KMS-11 (cell line): ENCODE measurements at regions not wholly inside any gene's neighbourhood (a gene's known extent, or its start where the extent isn't known, plus 50 kb on each side); places are given as distances from the start of the nearest gene placed in this dataset.

Source experiments
- H2AFZ ChIP-seq: fragments of 200-600 bp; sonication (generic); 2 replicates; pipeline ENCODE4 v1.6.1; 2016; ENCODE audit warnings: antibody characterized with exemption, mixed run types, low read depth
- H3K27ac ChIP-seq: fragments of 200-600 bp; sonication (generic); 2 replicates; pipeline ENCODE4 v1.6.1; 2016; ENCODE audit warnings: mild to moderate bottlenecking, mixed run types
- H3K27me3 ChIP-seq: fragments of 200-600 bp; sonication (generic); 2 replicates; pipeline ENCODE4 v1.6.1; 2017; ENCODE audit warnings: mild to moderate bottlenecking, low read depth, mixed run types, moderate library complexity; ENCODE audit not compliant: insufficient read depth
- H3K36me3 ChIP-seq: fragments of 200-600 bp; sonication (generic); 2 replicates; pipeline ENCODE4 v1.6.1; 2017; ENCODE audit warnings: mild to moderate bottlenecking, mixed run types; ENCODE audit not compliant: insufficient read depth
- H3K4me1 ChIP-seq: fragments of 200-600 bp; sonication (generic); 2 replicates; pipeline ENCODE4 v1.6.1; 2016; ENCODE audit warnings: mild to moderate bottlenecking, low read depth, mixed run types; ENCODE audit not compliant: poor library complexity, severe bottlenecking
- H3K4me2 ChIP-seq: fragments of 200-600 bp; sonication (generic); 2 replicates; pipeline ENCODE4 v1.7.0; 2016; ENCODE audit warnings: mild to moderate bottlenecking, mixed run types
- H3K4me3 ChIP-seq: fragments of 200-600 bp; sonication (generic); IDR thresholded peaks from 2 replicates; pipeline ENCODE4 v1.6.1; 2017; ENCODE audit warnings: low read depth, low read length, mixed read lengths; ENCODE audit not compliant: insufficient read depth
- H3K79me2 ChIP-seq: fragments of 200-600 bp; sonication (generic); 2 replicates; pipeline ENCODE4 v1.6.1; 2016; ENCODE audit warnings: low read depth, mixed run types; ENCODE audit not compliant: insufficient read depth
- H3K9ac ChIP-seq: fragments of 200-600 bp; sonication (generic); 2 replicates; pipeline ENCODE4 v1.6.1; 2016; ENCODE audit warnings: mild to moderate bottlenecking, mixed run types
- H4K20me1 ChIP-seq: fragments of 200-600 bp; sonication (generic); 2 replicates; pipeline ENCODE4 v1.6.1; 2016; ENCODE audit warnings: mild to moderate bottlenecking, mixed run types; ENCODE audit not compliant: insufficient read depth
- CTCF ChIP-seq: fragments of 200-600 bp; sonication (generic); conservative IDR thresholded peaks from 2 replicates; pipeline ENCODE4 v1.6.1; 2017; ENCODE audit warnings: low read depth, mild to moderate bottlenecking, antibody characterized with exemption, low read length, moderate library complexity, mixed read lengths

GRCh38 chr13:47764817-47765216 lies 236.3 kb downstream of the SUCLA2 start:
- Histone ChIP-seq H4K20me1 (no peaks in the 10 kb centered on the region), H3K79me2 (no peaks in the 10 kb centered on the region), H3K27me3 (no peaks in the 10 kb centered on the region), H3K4me3 (no peak overlapping the region), H3K36me3 (no peaks in the 10 kb centered on the region), H3K9ac (no peak overlapping the region), H2AFZ (no peak overlapping the region), H3K27ac (no peak overlapping the region), H3K4me2 (no peak overlapping the region), H3K4me1 (no peaks in the 10 kb centered on the region)
- no peak for TF ChIP-seq CTCF

GRCh38 chr13:47757466-47758080 lies 243.5 kb downstream of the SUCLA2 start:
- no peak for TF ChIP-seq CTCF
- no peaks in the 10 kb centered on the region for H4K20me1 ChIP-seq
- no peaks in the 10 kb centered on the region for H3K4me1 ChIP-seq
- H3K4me3 ChIP-seq = no peak overlapping the region
- H3K79me2 ChIP-seq = no peaks in the 10 kb centered on the region
- no peak overlapping the region for H3K4me2 ChIP-seq
- H3K27me3 ChIP-seq = no peaks in the 10 kb centered on the region
- H2AFZ ChIP-seq = no peak overlapping the region
- no peak overlapping the region for H3K27ac ChIP-seq
- H3K36me3 ChIP-seq = no peaks in the 10 kb centered on the region
- H3K9ac ChIP-seq = no peak overlapping the region

GRCh38 chr13:47747901-47748300 lies 253.2 kb downstream of the SUCLA2 start:
- Histone ChIP-seq H3K27me3 (no peaks in the 10 kb centered on the region), H4K20me1 (no peaks in the 10 kb centered on the region), H3K36me3 (no peaks in the 10 kb centered on the region), H3K4me3 (no peak overlapping the region), H3K27ac (no peak overlapping the region), H3K79me2 (no peaks in the 10 kb centered on the region), H3K4me2 (no peak overlapping the region), H3K9ac (no peak overlapping the region), H3K4me1 (no peaks in the 10 kb centered on the region), H2AFZ (no peak overlapping the region)
- TF ChIP-seq CTCF = no peak

GRCh38 chr13:47726394-47726793 lies 274.7 kb downstream of the SUCLA2 start:
- H3K36me3 ChIP-seq = no peaks in the 10 kb centered on the region
- no peaks in the 10 kb centered on the region for H3K79me2 ChIP-seq
- no peak overlapping the region for H3K9ac ChIP-seq
- TF ChIP-seq CTCF = no peak
- H4K20me1 ChIP-seq = no peaks in the 10 kb centered on the region
- no peak overlapping the region for H3K4me2 ChIP-seq
- H3K4me3 ChIP-seq = no peak overlapping the region
- no peaks in the 10 kb centered on the region for H3K4me1 ChIP-seq
- H3K27me3 ChIP-seq = no peaks in the 10 kb centered on the region
- H3K27ac ChIP-seq = no peak overlapping the region
- no peak overlapping the region for H2AFZ ChIP-seq
